Retinal pigment epithelial cell (primary cell): ENCODE measurements at regions not wholly inside any gene's neighbourhood (a gene's known extent, or its start where the extent isn't known, plus 50 kb on each side); places are given as distances from the start of the nearest gene placed in this dataset.

Experiments used
- DNase-seq: peaks from one replicate; pipeline ENCODE4 v3.0.0-alpha.2; 2010; ENCODE audit warnings: low read depth
- H3K4me3 ChIP-seq: 2 replicates; pipeline ENCODE4 v1.5.1; 2011; ENCODE audit warnings: mild to moderate bottlenecking, low read length, control low read depth, moderate library complexity
- TF ChIP-seq, protein P1 (sequence below): conservative IDR thresholded peaks from 2 replicates; pipeline ENCODE4 v1.5.1; 2011; ENCODE audit warnings: low read depth, low read length, control low read depth, inconsistent platforms

GRCh38 chr6:66357781-66358180 is 650.8 kb upstream of the EYS start:
- TF ChIP-seq, protein P1, sequence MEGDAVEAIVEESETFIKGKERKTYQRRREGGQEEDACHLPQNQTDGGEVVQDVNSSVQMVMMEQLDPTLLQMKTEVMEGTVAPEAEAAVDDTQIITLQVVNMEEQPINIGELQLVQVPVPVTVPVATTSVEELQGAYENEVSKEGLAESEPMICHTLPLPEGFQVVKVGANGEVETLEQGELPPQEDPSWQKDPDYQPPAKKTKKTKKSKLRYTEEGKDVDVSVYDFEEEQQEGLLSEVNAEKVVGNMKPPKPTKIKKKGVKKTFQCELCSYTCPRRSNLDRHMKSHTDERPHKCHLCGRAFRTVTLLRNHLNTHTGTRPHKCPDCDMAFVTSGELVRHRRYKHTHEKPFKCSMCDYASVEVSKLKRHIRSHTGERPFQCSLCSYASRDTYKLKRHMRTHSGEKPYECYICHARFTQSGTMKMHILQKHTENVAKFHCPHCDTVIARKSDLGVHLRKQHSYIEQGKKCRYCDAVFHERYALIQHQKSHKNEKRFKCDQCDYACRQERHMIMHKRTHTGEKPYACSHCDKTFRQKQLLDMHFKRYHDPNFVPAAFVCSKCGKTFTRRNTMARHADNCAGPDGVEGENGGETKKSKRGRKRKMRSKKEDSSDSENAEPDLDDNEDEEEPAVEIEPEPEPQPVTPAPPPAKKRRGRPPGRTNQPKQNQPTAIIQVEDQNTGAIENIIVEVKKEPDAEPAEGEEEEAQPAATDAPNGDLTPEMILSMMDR = no peak
- no peak for DNase-seq

DNA sequence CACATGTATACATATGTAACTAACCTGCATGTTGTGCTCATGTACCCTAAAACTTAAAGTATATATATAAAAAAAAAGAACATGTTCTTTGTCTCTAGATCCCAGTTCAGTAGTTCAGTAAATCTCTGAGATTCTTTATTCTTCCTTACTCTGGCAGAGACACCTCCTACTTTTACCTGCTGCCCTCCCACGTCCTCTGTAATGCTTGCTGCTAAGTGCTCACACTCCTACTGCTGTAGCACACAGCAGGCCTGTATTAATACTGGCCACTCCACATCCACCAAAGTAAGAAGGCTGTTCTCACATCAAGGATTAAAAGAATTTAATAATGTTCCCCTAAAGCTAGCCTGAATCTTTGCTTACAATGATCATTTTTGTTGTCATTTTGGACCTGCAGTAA is 648.4 kb upstream of the EYS start:
- DNase-seq = no peak
- TF ChIP-seq, protein P1 = no peak
- H3K4me3 ChIP-seq = no peak overlapping the region

More at GRCh38 chr6:66357781-66358180, 650.8 kb upstream of the EYS start:
- no peak overlapping the region for H3K4me3 ChIP-seq

GRCh38 chr6:66344796-66345195 is 637.8 kb upstream of the EYS start:
- TF ChIP-seq, protein P1 = no peak
- no peak overlapping the region for H3K4me3 ChIP-seq
- DNase-seq = no peak

DNA sequence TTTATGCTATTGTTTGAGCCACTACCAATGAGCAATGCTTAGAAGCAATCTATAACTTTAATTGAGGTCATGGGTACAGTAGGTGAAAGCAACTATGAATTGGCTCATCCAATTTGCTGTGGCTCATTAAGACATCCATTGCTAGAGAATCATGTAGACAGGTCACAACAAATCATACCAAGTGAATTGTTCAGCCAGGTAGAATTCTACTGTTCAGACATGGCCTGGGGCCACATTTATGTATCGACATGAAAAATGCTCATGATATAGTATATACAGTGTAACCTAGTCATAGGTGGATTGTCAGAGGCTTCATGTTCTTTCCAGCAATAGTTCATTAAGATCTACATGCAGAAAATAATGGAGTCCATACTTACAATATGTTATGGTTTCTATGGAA is 633.7 kb upstream of the EYS start:
- DNase-seq = no peak
- TF ChIP-seq, protein P1 = no peak
- H3K4me3 ChIP-seq = no peak overlapping the region

- TF ChIP-seq, protein P1 = no peak
- H3K4me3 ChIP-seq = no peak overlapping the region
- peak; percentile 3 for DNase-seq
These were observed 629.1 kb upstream of the EYS start for GRCh38 chr6:66336176-66336575.

GRCh38 chr6:66328200-66328599 is 621.2 kb upstream of the EYS start:
- peak; percentile 39 for DNase-seq
- TF ChIP-seq, protein P1 = no peak
- H3K4me3 ChIP-seq = no peak overlapping the region

GRCh38 chr6:66326228-66326627 is 619.2 kb upstream of the EYS start:
- no peak for DNase-seq

More at GRCh38 chr6:66326228-66326627, 619.2 kb upstream of the EYS start:
- TF ChIP-seq, protein P1 = no peak
- no peak overlapping the region for H3K4me3 ChIP-seq
